K562 (cell line): ENCODE measurements at regions not wholly inside any gene's neighbourhood (a gene's known extent, or its start where the extent isn't known, plus 50 kb on each side); places are given as distances from the start of the nearest gene placed in this dataset.

Experiments used
- ATAC-seq: fragments of 200-7000 bp; cut with Tn5 transposase; 3 replicates; pipeline ENCODE4 v1.9.1; 2020; ENCODE audit warnings: moderate library complexity
- BruUV-seq: library from RNA; stranded (reverse); fragments of 400-500 nt; replicated peaks from 2 replicates; lab custom pipeline; 2021; lab: Mats Ljungman, UMichigan
- CTCF ChIA-PET: fragments of 300-600 bp; formaldehyde crosslinking; extraction: SDS; loops from one replicate; lab custom pipeline; 2021; ENCODE audit warnings: low intra/inter-chr PET ratio; lab: Yijun Ruan, JAX
- POLR2A ChIA-PET: fragments of 300-600, 350-650 bp; sonication (Branson Sonifier 250); formaldehyde crosslinking; extraction: SDS; loops from one replicate; lab custom pipeline; 2021; ENCODE audit warnings: antibody characterized with exemption, inconsistent platforms; lab: Yijun Ruan, JAX
- DNase-seq, 4 experiments: peaks; one replicate each; pipeline versions ENCODE4 v3.0.0 to v3.0.0-alpha.2; 2011 to 2018; ENCODE audit warnings: low spot score in 3 of 4, mixed read lengths in 3 of 4; ENCODE audit errors: extremely low read depth in 1 of 4
- FAIRE-seq: peaks from 2 replicates; lab custom pipeline; 2011; peaks lifted over from hg19 to GRCh38; lab: Jason Lieb, UNC
- H2AFZ ChIP-seq: 2 replicates; pipeline ENCODE4 v1.6.0; 2011; ENCODE audit warnings: low read depth, low read length, control low read depth, inconsistent platforms
- H3K27ac ChIP-seq: fragments of 200-600 bp; 3 replicates; pipeline ENCODE4 v1.8.0; 2011; ENCODE audit warnings: low read depth, mild to moderate bottlenecking, control low read depth, inconsistent platforms, low read length, moderate library complexity, mixed read lengths; ENCODE audit errors: extremely low read depth
- H3K27me3 ChIP-seq, 2 experiments: fragments of 300-600 bp in 1 of 2; 2 replicates in 1 of 2; 3 replicates in 1 of 2; pipeline versions ENCODE4 v1.6.0 to v1.8.0; 2011; ENCODE audit warnings: inconsistent platforms in 2 of 2, low read length in 2 of 2, mild to moderate bottlenecking in 1 of 2, mixed read lengths in 1 of 2, moderate library complexity in 1 of 2; ENCODE audit not compliant: control insufficient read depth in 2 of 2, insufficient read depth in 2 of 2
- H3K36me3 ChIP-seq: fragments of 300-600 bp; 3 replicates; pipeline ENCODE4 v1.8.0; 2011; ENCODE audit warnings: mild to moderate bottlenecking, low read length, inconsistent platforms; ENCODE audit not compliant: control insufficient read depth, insufficient read depth
- H3K4me1 ChIP-seq, 2 experiments: fragments of 200-600 bp in 1 of 2; replicated peaks in 1 of 2; 2 replicates in 1 of 2; 3 replicates in 1 of 2; pipeline versions ENCODE4 v1.5.1 to v1.8.0; 2011; ENCODE audit warnings: inconsistent platforms in 2 of 2, low read length in 2 of 2, mild to moderate bottlenecking in 1 of 2, mixed read lengths in 1 of 2, moderate library complexity in 1 of 2; ENCODE audit not compliant: control insufficient read depth in 2 of 2, insufficient read depth in 2 of 2
- H3K4me2 ChIP-seq: 2 replicates; pipeline ENCODE4 v1.6.1; 2011; ENCODE audit warnings: low read length, control low read depth, inconsistent platforms, mixed read lengths; ENCODE audit not compliant: insufficient read depth
- H3K4me3 ChIP-seq: fragments of 200-600 bp; sonication (generic), shearing (Covaris generic); 2 replicates; pipeline ENCODE4 v1.5.1; 2016; ENCODE audit warnings: control low read depth, inconsistent platforms
- H3K79me2 ChIP-seq: fragments of 200-600 bp; 3 replicates; pipeline ENCODE4 v1.8.0; 2011; ENCODE audit warnings: low read length, inconsistent platforms; ENCODE audit not compliant: control insufficient read depth, insufficient read depth
- H3K9ac ChIP-seq, 2 experiments: 2 replicates each; pipeline versions ENCODE4 v1.6.0 to v1.6.1; 2011; ENCODE audit warnings: low read depth in 2 of 2, low read length in 2 of 2, control low read depth in 1 of 2, inconsistent platforms in 1 of 2, mild to moderate bottlenecking in 1 of 2, mixed read lengths in 1 of 2; ENCODE audit not compliant: insufficient read depth in 1 of 2
- H3K9me1 ChIP-seq: one replicate; pipeline ENCODE4 v1.6.0; 2011; ENCODE audit warnings: inconsistent platforms, mild to moderate bottlenecking, low read length, moderate library complexity; ENCODE audit not compliant: control insufficient read depth, insufficient read depth
- H3K9me3 ChIP-seq: replicated peaks from 2 replicates; pipeline ENCODE4 v1.5.1; 2011; ENCODE audit warnings: low read depth, low read length, inconsistent platforms; ENCODE audit not compliant: control insufficient read depth, insufficient read depth
- H4K20me1 ChIP-seq: replicated peaks from 2 replicates; pipeline ENCODE4 v1.6.1; 2011; ENCODE audit warnings: low read length, inconsistent platforms, mixed read lengths; ENCODE audit not compliant: control insufficient read depth, insufficient read depth
- FOXJ3 ChIP-seq: sonication (generic); formaldehyde crosslinking; IDR thresholded peaks from 2 replicates; pipeline ENCODE4 v1.4.0; 2020; ENCODE audit warnings: mild to moderate bottlenecking, missing genetic modification reagents
- MIER1 ChIP-seq: fragments of 450-650 bp; IDR thresholded peaks from 2 replicates; pipeline ENCODE4 v1.6.1; 2016; ENCODE audit warnings: antibody characterized with exemption, mild to moderate bottlenecking, low read depth
- MYNN ChIP-seq, 2 experiments: sonication (generic); formaldehyde crosslinking in 1 of 2; IDR thresholded peaks; 2 replicates each; pipeline versions ENCODE4 v1.5.0 to v1.6.1; 2016 to 2020; ENCODE audit warnings: antibody characterized with exemption in 1 of 2, missing genetic modification reagents in 1 of 2
- NCOR1 ChIP-seq: fragments of 450-650 bp; IDR thresholded peaks from 2 replicates; pipeline ENCODE4 v1.6.1; 2016; ENCODE audit warnings: mild to moderate bottlenecking, moderate library complexity
- NFE2L1 ChIP-seq: fragments of 450-650 bp; IDR thresholded peaks from 2 replicates; pipeline ENCODE4 v1.6.1; 2016; ENCODE audit warnings: missing genetic modification characterization, low read depth, mild to moderate bottlenecking, missing compliant biosample characterization, moderate library complexity, borderline replicate concordance
- PRPF4 ChIP-seq: fragments of 200-400 bp; formaldehyde crosslinking; IDR thresholded peaks from one replicate; pipeline ENCODE4 v1.6.1; 2017; ENCODE audit warnings: low read length, low read depth, mild to moderate bottlenecking; ENCODE audit not compliant: insufficient read depth, poor library complexity, severe bottlenecking
- RBM15 ChIP-seq: fragments of 200-400 bp; formaldehyde crosslinking; IDR thresholded peaks from 2 replicates; pipeline ENCODE4 v1.6.1; 2018; ENCODE audit warnings: mild to moderate bottlenecking, low read length, moderate library complexity; ENCODE audit not compliant: insufficient read depth
- RNF219 ChIP-seq: fragments of 250-450 bp; sonication (Bioruptor Pico); IDR thresholded peaks from 2 replicates; pipeline ENCODE4 v1.5.0; 2022; ENCODE audit warnings: mild to moderate bottlenecking
- SIRT6 ChIP-seq: IDR thresholded peaks from one replicate; pipeline ENCODE4 v1.6.1; 2012; ENCODE audit warnings: low read depth, mild to moderate bottlenecking, control low read depth, inconsistent platforms, low read length, moderate library complexity
- SRSF3 ChIP-seq: fragments of 200-400 bp; formaldehyde crosslinking; IDR thresholded peaks from 2 replicates; pipeline ENCODE4 v1.6.1; 2016; ENCODE audit warnings: mild to moderate bottlenecking, low read length, moderate library complexity; ENCODE audit not compliant: insufficient read depth
- TCF15 ChIP-seq: fragments of 250-450 bp; sonication (Bioruptor Pico); IDR thresholded peaks from 2 replicates; pipeline ENCODE4 v1.8.0; 2022; ENCODE audit warnings: moderate library complexity, mild to moderate bottlenecking, inconsistent platforms
- TEAD4 ChIP-seq, 2 experiments: sonication (generic) in 1 of 2; formaldehyde crosslinking in 1 of 2; IDR thresholded peaks; 2 replicates each; pipeline versions ENCODE4 v1.6.1 to v1.8.0; 2012 to 2022; ENCODE audit warnings: borderline replicate concordance in 1 of 2, inconsistent platforms in 1 of 2, low read length in 1 of 2, mild to moderate bottlenecking in 1 of 2, missing genetic modification reagents in 1 of 2
- USF1 ChIP-seq: sonication (generic); formaldehyde crosslinking; IDR thresholded peaks from 2 replicates; pipeline ENCODE4 v1.9.0; 2022; ENCODE audit warnings: mild to moderate bottlenecking, missing genetic modification reagents
- ZNF184 ChIP-seq: sonication (generic); formaldehyde crosslinking; IDR thresholded peaks from 2 replicates; pipeline ENCODE4 v1.5.0; 2020; ENCODE audit warnings: missing genetic modification reagents
- ZNF444 ChIP-seq: fragments of 250-450 bp; sonication (Bioruptor Pico); IDR thresholded peaks from 2 replicates; pipeline ENCODE4 v1.4.0; 2020; ENCODE audit warnings: mild to moderate bottlenecking, moderate library complexity
- ZNF589 ChIP-seq: fragments of 200-800 bp; sonication (Bioruptor generic); IDR thresholded peaks from 2 replicates; pipeline ENCODE4 v1.6.1; 2016; ENCODE audit warnings: low read depth, missing genetic modification characterization, missing compliant biosample characterization
- WGBS: fragments of 100-300 bp; shearing (Covaris generic); methylation state at CpG from one replicate; pipeline ENCODE4 v1.1.6; 2016; ENCODE audit warnings: low coverage, mixed read lengths; ENCODE audit not compliant: insufficient coverage; ENCODE audit errors: missing lambda C conversion rate; 5-methylcytosine and 5-hydroxymethylcytosine counted together
- in situ Hi-C: fragments of 300-500 bp; cut with MboI; formaldehyde crosslinking; loops from 4 replicates; pipeline ENCODE4 v1.15.0; 2018; ENCODE audit warnings: inconsistent platforms, mixed read lengths
- intact Hi-C: fragments of 100-400 bp; cut with micrococcal nuclease; formaldehyde crosslinking; loops from 2 replicates; pipeline ENCODE4 v1.14.2; 2022
- TF ChIP-seq, protein P1 (sequence below): fragments of 250-450 bp; sonication (Bioruptor Pico); IDR thresholded peaks from 2 replicates; pipeline ENCODE4 v1.5.0; 2020; ENCODE audit warnings: mild to moderate bottlenecking, borderline replicate concordance

DNA sequence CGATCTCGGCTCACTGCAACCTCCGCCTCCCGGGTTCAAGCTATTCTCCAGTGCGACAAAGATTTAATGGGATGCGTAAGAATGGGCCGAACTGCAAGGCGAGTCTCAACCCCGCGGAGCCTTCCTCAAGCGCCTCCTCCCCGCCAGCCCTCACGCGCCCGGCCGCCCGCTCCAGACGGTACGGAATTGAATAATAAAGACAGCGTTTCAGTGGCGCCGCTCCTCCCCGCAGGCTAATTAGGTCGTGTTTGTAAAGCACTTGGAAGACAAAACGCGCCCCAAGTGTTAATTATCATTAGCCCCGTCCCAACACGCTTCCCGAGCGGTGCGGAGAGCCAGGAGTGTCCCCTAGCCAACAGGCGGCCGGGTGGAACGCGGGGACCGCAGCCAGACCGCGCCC, 192.0 kb downstream of the BUD13 start:
- Histone ChIP-seq H3K9ac (no peak overlapping the region), H3K36me3 (no peaks in the 10 kb centered on the region), H2AFZ (no peak overlapping the region), H3K9me3 (no peaks in the 10 kb centered on the region), H3K4me1 (peaks cover 0 to 6% of the 10 kb centered on the region in 2 experiments; a peak in 1 of 5 replicates), H3K4me2 (no peak overlapping the region), H3K79me2 (no peaks in the 10 kb centered on the region), H3K27me3 (peaks cover 21 to 57% of the 10 kb centered on the region in 2 experiments), H3K4me3 (no peak overlapping the region), H4K20me1 (no peaks in the 10 kb centered on the region), H3K27ac (no peak overlapping the region), H3K9me1 (no peaks in the 10 kb centered on the region)
- intact Hi-C loops (no loop called here), in situ Hi-C loops (no loop called here)
- WGBS: 10% methylated on average over 28 of the region's 38 CpGs
- DNase-seq (no peak), ATAC-seq (no peak), FAIRE-seq (no peak)
- BruUV-seq: no TSS peak
- CTCF ChIA-PET: no interaction called here
- POLR2A ChIA-PET: no interaction called here
- TF ChIP-seq NCOR1 (no peak), MYNN (IDR thresholded peaks at IDR 0.05) (no peak), MYNN (CRISPR knock-in tag; IDR thresholded peaks at IDR 0.05) (no peak), ZNF184 (no peak), TCF15 (CRISPR knock-in tag) (no peak), RBM15 (no peak), ZNF589 (CRISPR knock-in tag) (no peak), USF1 (no peak), NFE2L1 (tag) (no peak), SRSF3 (no peak), PRPF4 (no peak), SIRT6 (no peak), MIER1 (no peak), RNF219 (CRISPR knock-in tag) (no peak), ZNF444 (CRISPR knock-in tag) (no peak), TEAD4 (IDR thresholded peaks at IDR 0.05; ENCODE audit: low read length) (no peak), TEAD4 (CRISPR knock-in tag; IDR thresholded peaks at IDR 0.05; ENCODE audit: borderline replicate concordance) (no peak), FOXJ3 (CRISPR knock-in tag) (no peak)
- TF ChIP-seq, protein P1, sequence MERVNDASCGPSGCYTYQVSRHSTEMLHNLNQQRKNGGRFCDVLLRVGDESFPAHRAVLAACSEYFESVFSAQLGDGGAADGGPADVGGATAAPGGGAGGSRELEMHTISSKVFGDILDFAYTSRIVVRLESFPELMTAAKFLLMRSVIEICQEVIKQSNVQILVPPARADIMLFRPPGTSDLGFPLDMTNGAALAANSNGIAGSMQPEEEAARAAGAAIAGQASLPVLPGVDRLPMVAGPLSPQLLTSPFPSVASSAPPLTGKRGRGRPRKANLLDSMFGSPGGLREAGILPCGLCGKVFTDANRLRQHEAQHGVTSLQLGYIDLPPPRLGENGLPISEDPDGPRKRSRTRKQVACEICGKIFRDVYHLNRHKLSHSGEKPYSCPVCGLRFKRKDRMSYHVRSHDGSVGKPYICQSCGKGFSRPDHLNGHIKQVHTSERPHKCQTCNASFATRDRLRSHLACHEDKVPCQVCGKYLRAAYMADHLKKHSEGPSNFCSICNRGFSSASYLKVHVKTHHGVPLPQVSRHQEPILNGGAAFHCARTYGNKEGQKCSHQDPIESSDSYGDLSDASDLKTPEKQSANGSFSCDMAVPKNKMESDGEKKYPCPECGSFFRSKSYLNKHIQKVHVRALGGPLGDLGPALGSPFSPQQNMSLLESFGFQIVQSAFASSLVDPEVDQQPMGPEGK (CRISPR knock-in tag): no peak
